ENCODE measurements at regions not wholly inside any gene's neighbourhood (a gene's known extent, or its start where the extent isn't known, plus 50 kb on each side); places are given as distances from the start of the nearest gene placed in this dataset.
A peak's percentile ranks its signal among the peaks of the same experiment; 100 is the strongest.

DNA sequence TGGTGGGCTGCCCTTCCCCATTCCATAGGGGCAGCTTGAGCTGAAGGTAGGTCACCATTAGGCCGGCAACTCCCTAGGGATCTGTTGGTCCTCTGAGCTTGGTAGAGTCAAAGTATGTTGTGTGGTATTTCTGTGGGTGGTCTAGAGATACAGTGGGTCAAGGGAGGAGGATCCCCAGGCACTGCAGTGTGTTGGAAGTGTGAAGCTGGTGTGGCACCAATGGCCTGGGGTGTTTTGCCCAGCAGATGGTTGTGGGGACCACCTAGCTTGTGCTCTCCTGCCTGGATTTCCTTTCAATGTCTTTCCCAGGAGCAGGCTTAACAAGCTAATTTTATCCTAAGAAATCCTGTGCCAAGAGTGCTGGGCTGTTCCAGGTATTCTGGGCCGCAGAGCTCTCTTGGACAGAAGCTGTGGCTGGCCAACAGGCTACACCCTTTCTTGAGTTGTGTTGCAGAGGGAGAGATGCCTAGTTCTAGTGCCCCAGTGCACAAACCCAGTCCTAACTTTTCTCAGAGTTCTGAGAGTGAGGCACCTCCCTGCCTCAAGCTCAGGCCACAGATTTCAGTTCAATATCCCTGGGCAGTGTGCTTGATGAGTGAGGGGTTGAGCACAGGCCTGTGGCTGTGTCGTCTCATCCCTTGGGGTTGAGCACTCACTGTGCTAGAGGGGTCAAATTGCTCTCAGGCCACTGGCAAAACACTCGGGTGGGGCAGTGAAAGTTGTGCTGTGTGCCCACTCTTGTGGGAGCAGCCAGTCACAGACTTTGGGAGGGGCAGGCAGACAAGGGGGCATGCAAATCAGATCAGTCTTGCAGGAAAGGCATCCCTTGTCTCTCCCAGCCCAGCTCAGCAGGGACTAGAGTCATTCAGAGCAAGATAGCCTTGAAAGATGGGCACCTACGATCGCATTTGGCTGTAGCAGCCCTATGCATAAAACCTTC, 1806.1 kb upstream of the MIR17HG start:
- H3K27ac ChIP-seq (ENCODE audit: low read length), result no peak overlapping the region
- peaks cover 6% of the 10 kb centered on the region for H3K4me1 ChIP-seq (ENCODE audit: low read length)
- H3K4me2 ChIP-seq (ENCODE audit: low read depth, low read length, poor library complexity, severe bottlenecking), result no peak overlapping the region
- H3K27me3 ChIP-seq (ENCODE audit: low read length), result no peaks in the 10 kb centered on the region
- no peak for DNase-seq
- H3K79me2 ChIP-seq (ENCODE audit: low read length), result no peaks in the 10 kb centered on the region
- no peaks in the 10 kb centered on the region for H3K36me3 ChIP-seq (ENCODE audit: insufficient read depth, low read length)
- H3K9ac ChIP-seq (ENCODE audit: low read length), result no peak overlapping the region
- H3K9me3 ChIP-seq (ENCODE audit: low read length), result no peaks in the 10 kb centered on the region
- no peaks in the 10 kb centered on the region for H4K20me1 ChIP-seq (ENCODE audit: insufficient read depth, low read depth, low read length)
- no peak overlapping the region for H3K4me3 ChIP-seq (ENCODE audit: low read length)
- no peaks in the 10 kb centered on the region for H3K9me2 ChIP-seq (replicated peaks; ENCODE audit: insufficient read depth, low read length)
- H2AFZ ChIP-seq (ENCODE audit: low read length), result peak overlapping the region; percentile 49; the same call in 1 of the 2 replicates

DNA sequence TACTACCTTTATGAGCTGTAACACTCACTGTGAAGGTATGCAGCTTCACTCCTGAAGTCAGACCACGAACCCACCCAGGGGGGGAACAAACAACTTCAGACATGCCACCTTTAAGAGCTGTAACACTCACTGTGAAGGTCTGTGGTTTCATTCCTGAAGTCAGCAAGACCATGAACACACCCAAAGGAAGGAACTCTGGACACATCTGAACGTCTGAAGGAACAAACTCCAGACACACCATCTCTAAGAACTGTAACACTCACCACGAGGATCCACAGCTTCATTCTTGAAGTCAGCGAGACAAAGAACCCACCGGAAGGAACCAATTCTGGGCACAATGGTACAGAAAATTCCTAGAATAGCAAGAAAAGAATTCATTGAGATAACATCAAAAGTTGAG, 1796.5 kb upstream of the MIR17HG start:
- no peak overlapping the region for H3K9ac ChIP-seq (ENCODE audit: low read length)
- H3K4me1 ChIP-seq (ENCODE audit: low read length), result no peaks in the 10 kb centered on the region
- no peak overlapping the region for H3K27ac ChIP-seq (ENCODE audit: low read length)
- no peaks in the 10 kb centered on the region for H3K27me3 ChIP-seq (ENCODE audit: low read length)
- no peak for DNase-seq
- no peaks in the 10 kb centered on the region for H3K79me2 ChIP-seq (ENCODE audit: low read length)
- H2AFZ ChIP-seq (ENCODE audit: low read length), result peak overlapping the region; percentile 40
- no peaks in the 10 kb centered on the region for H3K9me3 ChIP-seq (ENCODE audit: low read length)
- peak overlapping the region; percentile 18 for H3K4me2 ChIP-seq (ENCODE audit: low read depth, low read length, poor library complexity, severe bottlenecking)
- H3K4me3 ChIP-seq (ENCODE audit: low read length), result no peak overlapping the region
- no peaks in the 10 kb centered on the region for H3K36me3 ChIP-seq (ENCODE audit: insufficient read depth, low read length)
- no peaks in the 10 kb centered on the region for H4K20me1 ChIP-seq (ENCODE audit: insufficient read depth, low read depth, low read length)
- no peaks in the 10 kb centered on the region for H3K9me2 ChIP-seq (replicated peaks; ENCODE audit: insufficient read depth, low read length)

GRCh38 chr13:89554801-89555200, 1792.7 kb upstream of the MIR17HG start:
- H4K20me1 ChIP-seq (ENCODE audit: insufficient read depth, low read depth, low read length), result no peaks in the 10 kb centered on the region
- H3K9ac ChIP-seq (ENCODE audit: low read length), result no peak overlapping the region
- H2AFZ ChIP-seq (ENCODE audit: low read length), result no peak overlapping the region
- no peak overlapping the region for H3K27ac ChIP-seq (ENCODE audit: low read length)
- no peak overlapping the region for H3K4me2 ChIP-seq (ENCODE audit: low read depth, low read length, poor library complexity, severe bottlenecking)
- no peaks in the 10 kb centered on the region for H3K36me3 ChIP-seq (ENCODE audit: insufficient read depth, low read length)
- no peaks in the 10 kb centered on the region for H3K9me2 ChIP-seq (replicated peaks; ENCODE audit: insufficient read depth, low read length)
- no peaks in the 10 kb centered on the region for H3K27me3 ChIP-seq (ENCODE audit: low read length)
- H3K9me3 ChIP-seq (ENCODE audit: low read length), result no peaks in the 10 kb centered on the region
- DNase-seq, result no peak
- H3K4me1 ChIP-seq (ENCODE audit: low read length), result no peaks in the 10 kb centered on the region
- no peak overlapping the region for H3K4me3 ChIP-seq (ENCODE audit: low read length)
- no peaks in the 10 kb centered on the region for H3K79me2 ChIP-seq (ENCODE audit: low read length)

- Histone ChIP-seq H3K79me2 (ENCODE audit: low read length) (no peaks in the 10 kb centered on the region), H3K36me3 (ENCODE audit: insufficient read depth, low read length) (no peaks in the 10 kb centered on the region), H3K4me1 (ENCODE audit: low read length) (0 out of 2 replicates have a peak, but pooled peaks cover 2% of the 10 kb centered on the region), H3K4me3 (ENCODE audit: low read length) (no peak overlapping the region), H2AFZ (ENCODE audit: low read length) (peak overlapping the region; percentile 39; the same call in 1 of the 2 replicates), H3K9me2 (replicated peaks; ENCODE audit: insufficient read depth, low read length) (no peaks in the 10 kb centered on the region), H3K9me3 (ENCODE audit: low read length) (no peaks in the 10 kb centered on the region), H3K9ac (ENCODE audit: low read length) (no peak overlapping the region), H4K20me1 (ENCODE audit: insufficient read depth, low read depth, low read length) (no peaks in the 10 kb centered on the region), H3K27me3 (ENCODE audit: low read length) (no peaks in the 10 kb centered on the region), H3K27ac (ENCODE audit: low read length) (no peak overlapping the region), H3K4me2 (ENCODE audit: low read depth, low read length, poor library complexity, severe bottlenecking) (no peak overlapping the region)
- no peak for DNase-seq
These were observed 1781.9 kb upstream of the MIR17HG start for GRCh38 chr13:89565476-89566100.

DNA sequence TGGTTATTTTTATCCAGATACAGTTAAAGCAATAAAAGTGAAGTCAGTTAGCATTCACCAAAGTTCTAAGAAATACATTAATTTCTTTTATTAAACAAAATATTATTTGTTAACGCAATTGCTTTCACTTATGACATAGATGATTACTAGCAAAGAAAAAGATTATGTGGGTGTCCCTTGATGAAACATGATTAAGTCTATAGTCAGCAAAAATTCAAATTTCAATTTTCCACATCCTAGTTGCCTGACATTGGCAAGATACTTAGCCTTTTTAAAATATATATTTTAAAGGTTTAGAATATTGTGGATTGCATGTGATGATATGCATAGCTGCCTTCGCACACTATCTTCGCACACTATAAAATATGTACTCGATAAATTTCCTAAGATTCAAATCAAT, 1780.5 kb upstream of the MIR17HG start:
- no peak overlapping the region for H3K4me3 ChIP-seq (ENCODE audit: low read length)
- DNase-seq, result no peak
- H2AFZ ChIP-seq (ENCODE audit: low read length), result no peak overlapping the region
- H3K4me1 ChIP-seq (ENCODE audit: low read length), result 0 out of 2 replicates have a peak, but pooled peaks cover 2% of the 10 kb centered on the region
- H3K79me2 ChIP-seq (ENCODE audit: low read length), result no peaks in the 10 kb centered on the region
- no peaks in the 10 kb centered on the region for H4K20me1 ChIP-seq (ENCODE audit: insufficient read depth, low read depth, low read length)
- no peaks in the 10 kb centered on the region for H3K27me3 ChIP-seq (ENCODE audit: low read length)
- H3K4me2 ChIP-seq (ENCODE audit: low read depth, low read length, poor library complexity, severe bottlenecking), result no peak overlapping the region
- H3K9ac ChIP-seq (ENCODE audit: low read length), result no peak overlapping the region
- no peak overlapping the region for H3K27ac ChIP-seq (ENCODE audit: low read length)
- peaks cover 4% of the 10 kb centered on the region; the same call in 1 of the 2 replicates for H3K9me3 ChIP-seq (ENCODE audit: low read length)
- H3K9me2 ChIP-seq (replicated peaks; ENCODE audit: insufficient read depth, low read length), result no peaks in the 10 kb centered on the region
- H3K36me3 ChIP-seq (ENCODE audit: insufficient read depth, low read length), result no peaks in the 10 kb centered on the region

GRCh38 chr13:89568276-89568675, 1779.2 kb upstream of the MIR17HG start:
- H3K4me3 ChIP-seq (ENCODE audit: low read length), result no peak overlapping the region
- no peak for DNase-seq
- H3K9me3 ChIP-seq (ENCODE audit: low read length), result peaks cover 4% of the 10 kb centered on the region; the same call in 1 of the 2 replicates
- no peaks in the 10 kb centered on the region for H3K79me2 ChIP-seq (ENCODE audit: low read length)
- no peaks in the 10 kb centered on the region for H3K9me2 ChIP-seq (replicated peaks; ENCODE audit: insufficient read depth, low read length)
- H3K4me1 ChIP-seq (ENCODE audit: low read length), result 0 out of 2 replicates have a peak, but pooled peaks cover 2% of the 10 kb centered on the region
- no peak overlapping the region for H3K27ac ChIP-seq (ENCODE audit: low read length)
- no peaks in the 10 kb centered on the region for H4K20me1 ChIP-seq (ENCODE audit: insufficient read depth, low read depth, low read length)
- peak overlapping the region; percentile 61; the same call in 1 of the 2 replicates for H2AFZ ChIP-seq (ENCODE audit: low read length)
- no peaks in the 10 kb centered on the region for H3K27me3 ChIP-seq (ENCODE audit: low read length)
- no peak overlapping the region for H3K4me2 ChIP-seq (ENCODE audit: low read depth, low read length, poor library complexity, severe bottlenecking)
- no peak overlapping the region for H3K9ac ChIP-seq (ENCODE audit: low read length)
- no peaks in the 10 kb centered on the region for H3K36me3 ChIP-seq (ENCODE audit: insufficient read depth, low read length)

DNA sequence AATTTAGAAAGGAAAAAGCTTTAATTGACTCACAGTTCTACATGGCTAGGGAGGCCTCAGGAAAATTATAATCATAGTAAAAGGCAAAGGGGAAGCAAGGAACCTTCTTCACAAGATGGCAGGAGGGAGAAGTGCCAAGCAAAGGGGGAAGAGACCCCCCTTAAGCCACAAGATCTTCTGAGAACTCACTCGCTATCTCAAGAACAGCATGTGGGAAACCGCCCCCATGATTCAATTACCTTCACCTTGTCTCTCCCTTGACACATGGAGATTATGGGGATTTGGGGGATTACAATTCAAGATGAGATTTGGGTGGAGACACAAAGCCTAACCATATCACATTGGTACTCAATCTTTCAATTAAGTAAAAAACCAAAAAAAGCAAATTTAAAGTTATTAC, 1778.7 kb upstream of the MIR17HG start:
- Histone ChIP-seq H3K36me3 (ENCODE audit: insufficient read depth, low read length) (no peaks in the 10 kb centered on the region), H3K4me3 (ENCODE audit: low read length) (no peak overlapping the region), H3K79me2 (ENCODE audit: low read length) (no peaks in the 10 kb centered on the region), H3K9me2 (replicated peaks; ENCODE audit: insufficient read depth, low read length) (no peaks in the 10 kb centered on the region), H3K27me3 (ENCODE audit: low read length) (no peaks in the 10 kb centered on the region), H2AFZ (ENCODE audit: low read length) (no peak overlapping the region), H3K4me1 (ENCODE audit: low read length) (0 out of 2 replicates have a peak, but pooled peaks cover 2% of the 10 kb centered on the region), H4K20me1 (ENCODE audit: insufficient read depth, low read depth, low read length) (no peaks in the 10 kb centered on the region), H3K9me3 (ENCODE audit: low read length) (peaks cover 4% of the 10 kb centered on the region; the same call in 1 of the 2 replicates), H3K4me2 (ENCODE audit: low read depth, low read length, poor library complexity, severe bottlenecking) (no peak overlapping the region), H3K27ac (ENCODE audit: low read length) (no peak overlapping the region), H3K9ac (ENCODE audit: low read length) (no peak overlapping the region)
- DNase-seq, result no peak

GRCh38 chr13:89571676-89572075, 1775.8 kb upstream of the MIR17HG start:
- Histone ChIP-seq H2AFZ (ENCODE audit: low read length) (no peak overlapping the region), H3K4me2 (ENCODE audit: low read depth, low read length, poor library complexity, severe bottlenecking) (no peak overlapping the region), H3K79me2 (ENCODE audit: low read length) (no peaks in the 10 kb centered on the region), H3K9me3 (ENCODE audit: low read length) (peaks cover 4% of the 10 kb centered on the region; the same call in 1 of the 2 replicates), H3K4me1 (ENCODE audit: low read length) (0 out of 2 replicates have a peak, but pooled peaks cover 1% of the 10 kb centered on the region), H3K27ac (ENCODE audit: low read length) (no peak overlapping the region), H3K9ac (ENCODE audit: low read length) (no peak overlapping the region), H3K9me2 (replicated peaks; ENCODE audit: insufficient read depth, low read length) (no peaks in the 10 kb centered on the region), H3K4me3 (ENCODE audit: low read length) (no peak overlapping the region), H3K27me3 (ENCODE audit: low read length) (no peaks in the 10 kb centered on the region), H4K20me1 (ENCODE audit: insufficient read depth, low read depth, low read length) (no peaks in the 10 kb centered on the region), H3K36me3 (ENCODE audit: insufficient read depth, low read length) (no peaks in the 10 kb centered on the region)
- no peak for DNase-seq
